ENCODE measurements at regions not wholly inside any gene's neighbourhood (a gene's known extent, or its start where the extent isn't known, plus 50 kb on each side); places are given as distances from the start of the nearest gene placed in this dataset.

- no peak for TF ChIP-seq CTCF (IDR thresholded peaks at IDR 0.05)
- TF ChIP-seq EZH2 (IDR thresholded peaks at IDR 0.05; ENCODE audit: borderline replicate concordance, insufficient read depth, low read depth, low read length, poor library complexity, severe bottlenecking) = no peak
Observed at GRCh38 chr18:28284132-28284531, 107.2 kb upstream of the CDH2 start.

Data from B cell (primary cell).